Daoy (cell line): ENCODE measurements at regions not wholly inside any gene's neighbourhood (a gene's known extent, or its start where the extent isn't known, plus 50 kb on each side); places are given as distances from the start of the nearest gene placed in this dataset.

ENCODE experiments used
- DNase-seq: peaks from one replicate; pipeline ENCODE4 v3.0.0-alpha.2; 2015; ENCODE audit warnings: low read depth

DNA sequence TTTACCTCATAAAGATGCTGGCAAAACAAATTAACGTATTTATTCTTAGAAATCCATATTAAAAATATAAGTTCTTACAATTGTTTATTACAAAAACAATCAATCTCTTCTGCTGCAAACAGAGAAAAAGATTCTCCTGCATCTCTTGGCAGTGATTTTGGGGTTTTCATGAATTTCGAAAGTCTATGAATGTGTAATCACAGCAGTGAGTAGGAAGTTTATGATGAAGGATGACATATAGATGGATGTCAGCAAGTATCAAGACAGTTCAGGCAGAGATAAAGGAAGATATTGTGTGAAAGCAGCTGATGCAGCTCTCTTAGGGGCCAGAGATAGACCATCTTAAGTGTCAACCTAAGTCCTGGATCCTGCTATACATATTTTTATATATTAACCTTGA is 196.9 kb upstream of the BANK1 start:
- DNase-seq = no peak

DNA sequence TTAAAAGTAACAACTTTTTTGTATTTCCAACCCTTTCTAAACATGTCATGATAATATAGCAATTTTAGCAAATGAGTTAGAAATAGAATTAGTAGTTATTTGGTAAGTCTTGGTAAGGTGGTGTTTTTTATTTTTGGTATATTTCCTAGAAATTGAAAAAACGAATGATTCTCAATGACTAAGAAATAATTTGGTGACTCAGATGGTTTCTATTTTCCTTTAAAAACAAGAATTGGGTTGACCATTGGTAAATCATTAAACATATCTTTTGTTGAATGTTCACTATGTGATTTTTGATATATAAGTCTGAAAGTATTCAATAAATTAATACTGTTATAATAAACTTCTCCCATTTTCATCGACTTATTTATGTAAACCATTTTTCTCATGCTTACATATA is 206.2 kb upstream of the BANK1 start:
- DNase-seq = no peak

GRCh38 chr4:101563126-101563525 is 215.8 kb upstream of the PPP3CA start:
- DNase-seq = no peak

DNA sequence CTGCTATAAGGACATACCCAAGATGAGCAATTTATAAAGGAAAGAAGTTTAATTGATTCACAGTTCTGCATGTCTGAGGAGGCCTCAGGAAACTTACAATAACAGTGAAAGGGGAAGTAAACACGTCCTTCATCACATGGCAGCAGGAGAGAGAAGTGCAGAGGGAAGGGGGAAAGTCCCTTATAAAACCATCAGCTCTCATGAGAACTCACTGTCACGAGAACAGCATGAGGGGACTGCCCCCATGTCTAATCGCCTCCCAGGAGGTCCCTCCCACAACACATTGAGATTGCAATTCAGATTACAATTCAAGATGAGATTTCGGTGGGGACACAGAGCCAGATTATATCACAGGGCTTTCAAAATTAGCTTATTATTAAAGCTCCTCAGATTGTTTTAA is 209.5 kb upstream of the PPP3CA start:
- no peak for DNase-seq

GRCh38 chr4:101555341-101555880 is 208.1 kb upstream of the PPP3CA start:
- DNase-seq = no peak

DNA sequence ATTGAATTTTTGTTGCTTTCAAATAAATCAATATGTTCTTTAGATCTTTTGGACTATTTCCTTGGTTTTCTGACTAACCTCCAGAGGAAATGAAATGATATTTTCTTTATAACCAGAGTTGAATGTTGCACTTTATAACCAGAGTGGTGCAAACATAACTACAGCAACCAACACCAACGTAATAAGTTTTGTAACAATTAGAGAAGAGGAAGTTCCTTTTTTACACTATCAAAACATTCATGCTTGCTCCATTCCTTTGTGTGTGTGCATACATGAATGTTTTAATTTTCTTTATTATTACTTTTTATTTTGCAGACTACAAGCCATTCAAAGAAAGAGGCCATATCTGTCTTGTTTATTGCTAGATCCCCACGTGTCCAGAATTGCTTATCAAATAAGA is 193.0 kb upstream of the PPP3CA start:
- DNase-seq = no peak

DNA sequence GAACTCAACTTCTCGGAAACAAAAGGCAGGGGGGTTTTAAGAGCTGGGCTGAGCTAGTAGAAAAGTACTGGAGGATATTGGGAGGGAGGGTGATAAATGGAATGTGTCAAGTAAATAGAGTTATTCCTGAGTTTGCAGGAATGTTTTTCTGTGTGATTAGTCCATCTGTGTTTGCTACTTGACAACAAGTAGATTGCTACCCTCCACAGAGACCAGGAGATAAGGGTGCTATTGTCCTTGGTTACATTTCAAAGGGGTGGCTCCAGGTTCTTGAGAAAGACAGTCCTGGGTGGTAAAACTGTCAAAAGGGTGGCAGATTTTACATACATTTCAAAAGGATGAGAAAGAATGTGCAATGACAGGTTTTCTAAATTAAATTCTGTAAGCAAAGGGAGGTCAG is 181.2 kb upstream of the PPP3CA start:
- no peak for DNase-seq

DNA sequence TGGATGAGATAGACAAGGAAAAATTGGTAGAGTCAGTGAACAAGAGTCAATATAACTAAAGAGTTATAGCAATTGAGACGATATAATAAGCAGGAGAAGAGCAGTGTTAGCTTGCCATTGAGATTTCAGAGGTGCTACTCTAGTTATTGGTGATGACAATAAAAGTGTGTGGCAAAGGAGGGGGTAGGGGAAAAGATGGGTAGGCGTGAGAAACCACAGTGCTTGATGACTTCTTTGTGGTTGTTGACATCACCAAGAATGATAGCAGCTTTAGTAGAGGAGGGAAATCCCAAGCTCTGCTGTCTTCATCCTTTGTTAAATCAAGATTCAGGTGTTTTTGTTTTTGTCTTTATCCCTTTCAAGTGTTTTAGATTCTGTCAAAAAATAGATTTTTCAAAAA is 179.9 kb upstream of the PPP3CA start:
- DNase-seq = no peak

DNA sequence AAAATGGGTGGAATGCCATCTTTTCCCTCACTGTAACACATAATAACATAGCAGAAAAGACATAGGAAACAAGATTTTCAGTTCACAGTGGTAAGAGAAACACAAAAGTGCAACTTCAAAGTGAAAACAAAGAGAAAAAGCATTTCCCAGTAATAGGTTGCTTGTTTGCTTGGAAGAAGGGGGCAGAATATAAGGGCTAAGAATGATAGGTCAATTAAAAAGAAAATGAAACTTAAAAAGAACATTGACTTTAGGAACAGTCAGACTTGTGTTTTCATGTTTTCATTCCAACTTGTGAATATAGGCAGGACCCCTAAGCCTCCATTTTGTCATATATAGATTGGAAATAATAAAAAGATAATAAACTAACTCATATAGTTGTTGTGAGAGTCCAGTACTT is 168.2 kb upstream of the PPP3CA start:
- DNase-seq = no peak

- DNase-seq = no peak
Observed at GRCh38 chr4:101515099-101515498, 167.8 kb upstream of the PPP3CA start.

DNA sequence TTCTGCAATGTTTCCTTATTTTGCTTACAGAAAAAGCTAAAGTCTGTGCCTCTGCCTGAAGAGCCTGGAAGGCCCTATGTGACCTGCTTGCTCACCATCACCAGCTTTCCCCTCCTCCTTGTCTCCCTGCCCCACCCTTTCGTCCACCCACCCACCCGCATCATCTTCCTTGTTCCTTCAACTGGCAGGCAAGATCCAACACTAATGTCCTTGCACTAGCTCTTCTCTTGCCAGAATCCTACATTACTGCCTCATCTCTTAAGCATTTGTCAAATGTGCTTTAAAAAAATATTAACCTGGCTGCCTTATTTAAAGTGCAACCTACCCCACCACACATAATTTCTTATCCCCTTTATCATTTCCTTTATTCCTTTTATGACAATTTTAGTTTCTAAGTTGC is 165.1 kb upstream of the PPP3CA start:
- no peak for DNase-seq

DNA sequence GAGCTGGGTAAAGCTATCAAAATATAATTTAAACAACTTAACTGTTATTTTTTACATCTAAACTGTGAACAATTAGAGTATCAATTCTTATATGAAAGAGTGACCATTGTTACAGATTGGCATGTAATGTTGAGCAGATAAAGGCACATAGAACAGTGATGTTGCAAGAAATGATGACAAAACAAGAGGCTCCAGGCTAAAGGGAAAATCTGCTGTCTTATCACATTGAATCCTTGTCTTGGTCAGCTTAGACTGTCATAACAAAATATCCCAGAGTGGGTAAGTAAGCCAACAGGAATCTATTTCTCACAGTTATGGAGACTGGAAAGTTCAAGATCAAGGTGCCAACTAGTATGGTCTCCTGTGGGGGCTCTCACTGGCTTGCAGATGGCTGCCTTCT is 154.1 kb upstream of the PPP3CA start:
- DNase-seq = no peak

GRCh38 chr4:101500742-101501141 is 153.4 kb upstream of the PPP3CA start:
- no peak for DNase-seq

GRCh38 chr4:101475246-101475645 is 127.9 kb upstream of the PPP3CA start:
- DNase-seq = no peak

GRCh38 chr4:101471201-101471600 is 123.9 kb upstream of the PPP3CA start:
- DNase-seq = no peak

DNA sequence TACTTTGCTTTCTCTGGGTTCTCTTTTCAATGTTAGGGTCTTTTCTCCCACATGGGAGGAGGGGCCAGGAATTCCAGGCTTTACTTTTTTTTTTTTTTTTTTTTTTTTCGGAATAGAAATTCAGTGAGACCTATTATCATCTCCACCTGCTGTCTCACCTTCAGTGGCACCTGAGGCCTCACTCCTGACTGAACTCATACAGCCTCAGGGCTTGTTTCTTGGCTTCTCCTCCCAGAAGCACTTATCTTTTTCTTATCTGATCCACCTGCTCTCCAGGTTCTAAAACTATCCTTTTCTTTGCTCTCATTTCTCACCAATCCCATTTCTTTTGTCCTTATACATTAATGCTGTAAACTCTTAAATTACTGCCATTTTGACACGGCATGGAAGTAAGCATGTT is 117.3 kb upstream of the PPP3CA start:
- DNase-seq = no peak

DNA sequence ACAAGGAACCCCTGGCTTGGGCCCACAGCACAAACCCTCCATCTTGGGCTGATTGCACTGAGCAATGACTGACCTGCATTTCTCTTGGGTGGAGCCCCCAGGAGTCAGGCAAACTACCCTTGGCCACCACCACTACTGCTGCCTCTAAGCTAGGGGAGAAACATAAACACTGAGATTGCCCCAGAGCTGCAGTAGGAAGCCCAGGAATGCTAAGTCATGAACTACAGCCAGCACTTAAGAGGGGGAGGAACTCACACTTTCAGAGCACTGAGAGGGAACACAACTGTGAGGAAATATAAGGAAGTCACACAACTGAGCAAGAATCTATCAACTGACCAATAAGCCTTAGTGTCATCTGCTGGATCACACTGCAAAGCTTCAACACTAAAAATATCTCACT is 111.6 kb upstream of the PPP3CA start:
- no peak for DNase-seq

DNA sequence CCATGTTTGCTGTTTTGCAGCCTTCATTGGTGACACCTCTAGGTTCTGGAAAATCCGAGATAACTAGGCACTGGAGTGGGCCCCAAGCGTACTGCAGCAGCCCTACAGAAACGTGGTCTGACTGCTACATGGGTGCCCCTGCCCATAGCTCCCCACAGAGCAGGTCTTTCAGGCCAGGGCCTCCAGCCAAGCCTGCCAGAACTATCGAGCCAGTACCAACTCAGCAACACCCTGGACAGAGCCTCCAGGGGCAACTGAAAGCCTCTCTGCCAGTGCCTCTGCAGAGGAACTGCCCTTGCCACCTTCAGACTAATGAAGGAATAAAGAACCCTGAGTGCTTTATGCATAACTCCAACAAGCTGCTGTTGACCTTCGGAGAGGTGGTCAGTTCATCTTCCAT is 111.1 kb upstream of the PPP3CA start:
- DNase-seq = no peak

DNA sequence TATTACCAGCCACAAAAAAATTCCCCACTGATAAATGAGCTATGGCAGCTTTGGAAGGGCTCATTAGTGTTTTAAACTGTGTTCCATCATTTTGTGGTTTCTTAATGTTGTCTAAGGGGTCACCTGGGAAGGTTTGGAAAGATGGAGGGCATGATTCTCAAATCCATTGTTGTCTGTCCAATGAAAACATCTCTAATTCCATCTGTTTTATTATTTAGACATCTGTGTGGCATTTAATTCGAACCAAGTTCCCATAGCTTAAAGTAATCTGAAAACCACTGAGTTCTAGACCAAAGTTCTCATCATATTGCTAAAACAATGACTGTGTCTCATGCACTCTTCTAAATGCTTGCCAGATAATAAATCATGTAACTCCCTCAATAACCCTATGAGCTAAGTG is 103.8 kb upstream of the PPP3CA start:
- no peak for DNase-seq

GRCh38 chr4:101441446-101441845 is 94.1 kb upstream of the PPP3CA start:
- no peak for DNase-seq

DNA sequence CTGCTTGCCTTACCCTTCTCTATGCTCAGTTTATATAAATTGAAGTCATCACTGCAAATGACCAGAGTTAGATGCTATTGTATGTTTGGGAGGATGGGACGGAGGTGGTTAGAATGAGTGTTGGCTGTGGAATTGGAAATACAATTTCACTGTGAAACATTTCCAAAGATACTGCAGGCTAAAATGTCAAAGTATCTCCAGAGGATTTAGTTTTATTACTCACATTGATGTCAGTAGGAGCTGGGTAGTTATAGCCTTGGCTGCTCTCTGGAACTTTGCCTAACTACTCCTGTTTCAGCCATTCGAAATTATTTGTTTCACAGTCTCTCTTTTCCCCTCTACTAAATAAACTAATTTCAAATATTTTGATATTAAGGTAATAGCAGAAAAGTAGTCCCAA is 92.6 kb upstream of the PPP3CA start:
- DNase-seq = no peak

DNA sequence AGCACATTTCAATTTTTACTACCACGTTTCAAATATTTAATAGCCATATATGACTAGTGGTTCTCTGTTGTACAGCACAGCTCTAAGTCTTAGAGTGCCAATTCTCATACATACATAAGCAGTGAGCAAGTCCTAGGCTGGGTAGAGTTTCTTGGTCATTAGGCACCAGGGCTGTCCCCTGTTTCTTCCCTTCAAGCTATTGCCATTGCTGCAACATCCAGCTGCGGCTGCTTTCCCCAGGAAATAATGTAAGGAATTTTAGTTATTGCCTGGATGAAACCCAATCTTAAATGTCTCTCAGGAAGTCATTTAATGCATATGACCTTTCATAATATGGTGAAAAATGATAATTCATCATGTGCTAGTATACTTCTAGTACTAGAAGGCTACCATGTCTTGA is 74.1 kb upstream of the PPP3CA start:
- no peak for DNase-seq

GRCh38 chr4:101420661-101421060 is 73.3 kb upstream of the PPP3CA start:
- no peak for DNase-seq

DNA sequence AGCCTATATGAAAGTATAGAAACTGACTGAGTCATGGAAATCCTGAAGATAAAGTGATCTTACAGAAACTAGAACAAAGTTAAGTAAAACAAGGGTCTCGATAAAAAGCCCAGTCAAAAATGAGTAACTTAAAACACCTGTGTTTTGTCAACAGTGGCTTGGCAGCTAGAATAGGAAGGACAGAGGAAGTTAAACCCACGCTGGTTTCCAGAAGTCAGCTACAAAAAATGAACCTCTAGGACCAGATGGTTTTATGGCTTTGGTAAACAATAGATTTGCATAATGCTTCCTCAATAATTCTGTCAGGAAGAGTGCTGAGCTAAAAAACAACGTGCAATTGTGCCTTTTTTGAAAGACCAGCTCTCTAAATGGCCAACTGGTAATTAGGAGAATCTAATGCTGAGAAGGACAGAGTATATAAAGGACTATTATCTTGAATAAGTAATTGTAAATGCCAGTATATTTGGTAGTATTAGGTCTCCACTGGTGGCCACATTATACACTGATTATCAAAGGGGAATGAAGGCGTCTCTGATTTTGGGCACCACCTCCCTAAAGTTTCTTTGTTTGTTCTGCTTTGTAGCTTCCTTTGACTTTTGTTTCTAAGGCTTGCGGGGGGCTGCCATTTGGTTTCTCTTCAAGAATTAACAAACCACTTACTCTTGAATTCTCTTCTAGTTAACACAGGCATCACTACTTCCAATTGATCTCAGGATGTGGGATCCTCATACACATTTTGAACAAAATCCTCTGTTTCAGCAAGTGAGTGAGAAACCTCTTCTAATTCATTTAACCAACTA is 72.2 kb upstream of the PPP3CA start:
- DNase-seq = peak; percentile 2
